ENCODE measurements at regions not wholly inside any gene's neighbourhood (a gene's known extent, or its start where the extent isn't known, plus 50 kb on each side); places are given as distances from the start of the nearest gene placed in this dataset.

DNA sequence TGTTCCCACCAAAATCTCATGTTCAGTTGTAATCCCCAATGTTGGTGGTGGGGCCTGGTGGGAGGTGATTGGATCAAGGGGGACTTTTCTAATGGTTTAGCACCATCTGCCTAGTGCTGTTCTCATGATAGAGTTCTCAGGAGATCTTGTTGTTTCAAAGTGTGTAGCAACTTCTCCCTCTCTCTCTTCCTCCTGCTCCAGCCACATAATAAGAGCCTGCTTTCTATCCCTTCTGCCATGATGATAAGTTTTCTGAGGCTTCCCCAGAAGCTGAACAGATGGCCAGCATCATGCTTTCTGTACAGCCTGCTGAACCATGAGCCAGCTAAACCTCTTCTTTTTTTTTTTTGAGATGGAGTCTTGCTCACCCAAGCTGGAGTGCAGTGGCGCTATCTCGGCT is 910.6 kb downstream of the KCNMA1 start:
- TF ChIP-seq CTCF (conservative IDR thresholded peaks at IDR 0.05; ENCODE audit: low read depth, low read length) = no peak
- TF ChIP-seq EZH2 (IDR thresholded peaks at IDR 0.05; ENCODE audit: low read length, unreplicated experiment) = no peak
